Astrocyte (in vitro differentiated cells and primary cell): ENCODE measurements at regions not wholly inside any gene's neighbourhood (a gene's known extent, or its start where the extent isn't known, plus 50 kb on each side); places are given as distances from the start of the nearest gene placed in this dataset.

Experiments
- CTCF ChIP-seq: IDR thresholded peaks from 2 replicates; pipeline ENCODE4 v1.5.1; 2011; ENCODE audit warnings: low read depth, mild to moderate bottlenecking, inconsistent platforms, low read length, moderate library complexity; ENCODE audit not compliant: insufficient read depth
- EZH2 ChIP-seq: IDR thresholded peaks from 2 replicates; pipeline ENCODE4 v1.6.1; 2012; ENCODE audit warnings: mild to moderate bottlenecking, low read length, inconsistent platforms; ENCODE audit not compliant: insufficient read depth

GRCh38 chr5:165607026-165607425, 2101.6 kb downstream of the MAT2B start:
- TF ChIP-seq EZH2 (no peak), CTCF (no peak)
